MCF 10A (cell line): ENCODE measurements at regions not wholly inside any gene's neighbourhood (a gene's known extent, or its start where the extent isn't known, plus 50 kb on each side); places are given as distances from the start of the nearest gene placed in this dataset.

Experiments used
- BruUV-seq: library from RNA; stranded (reverse); fragments of 400-500 nt; replicated peaks from 2 replicates; lab custom pipeline; 2021; lab: Mats Ljungman, UMichigan
- CTCF ChIA-PET: fragments of 300-600 bp; sonication (Branson Sonifier 250); formaldehyde crosslinking; extraction: SDS; loops from one replicate; lab custom pipeline; 2021; ENCODE audit warnings: antibody characterized with exemption, inconsistent platforms; lab: Yijun Ruan, JAX
- POLR2A ChIA-PET: fragments of 300-600, 350-650 bp; sonication (Branson Sonifier 250); formaldehyde crosslinking; extraction: SDS; loops from one replicate; lab custom pipeline; 2020; ENCODE audit warnings: antibody characterized with exemption, inconsistent platforms; lab: Yijun Ruan, JAX
- DNase-seq: peaks from one replicate; pipeline ENCODE4 v3.0.0-alpha.2; 2018; ENCODE audit not compliant: unreplicated experiment
- H3K27ac Mint-ChIP-seq: one replicate; pipeline ENCODE4 v1.8.0; 2022; ENCODE audit warnings: mild to moderate bottlenecking, low read depth, mixed read lengths; ENCODE audit not compliant: unreplicated experiment
- H3K27me3 Mint-ChIP-seq: one replicate; pipeline ENCODE4 v1.8.0; 2022; ENCODE audit warnings: mixed read lengths; ENCODE audit not compliant: insufficient read depth, unreplicated experiment
- H3K36me3 Mint-ChIP-seq: one replicate; pipeline ENCODE4 v1.8.0; 2022; ENCODE audit warnings: mild to moderate bottlenecking, moderate library complexity, mixed read lengths; ENCODE audit not compliant: insufficient read depth, unreplicated experiment
- H3K4me1 Mint-ChIP-seq: one replicate; pipeline ENCODE4 v1.8.0; 2022; ENCODE audit warnings: mixed read lengths; ENCODE audit not compliant: insufficient read depth, unreplicated experiment
- H3K4me3 Mint-ChIP-seq: one replicate; pipeline ENCODE4 v1.8.0; 2022; ENCODE audit warnings: mild to moderate bottlenecking, moderate library complexity, mixed read lengths; ENCODE audit not compliant: unreplicated experiment
- H3K9me3 Mint-ChIP-seq: one replicate; pipeline ENCODE4 v1.8.0; 2022; ENCODE audit warnings: mixed read lengths; ENCODE audit not compliant: unreplicated experiment
- intact Hi-C: fragments of 100-400 bp; cut with micrococcal nuclease; formaldehyde crosslinking; loops from 2 replicates; pipeline ENCODE4 v1.14.1; 2022
- TF ChIP-seq, protein P1 (sequence below): fragments of 200-600 bp; IDR thresholded peaks from one replicate; pipeline ENCODE4 v1.8.0; 2022; ENCODE audit warnings: antibody characterized with exemption, mild to moderate bottlenecking; ENCODE audit not compliant: unreplicated experiment

- POLR2A ChIA-PET: no interaction called here
- Mint-ChIP-seq H3K27me3 (no peaks in the 10 kb centered on the region), H3K27ac (no peak overlapping the region)
These were observed 708.3 kb downstream of the CCSER2 start for GRCh38 chr10:85036661-85037060.

DNA sequence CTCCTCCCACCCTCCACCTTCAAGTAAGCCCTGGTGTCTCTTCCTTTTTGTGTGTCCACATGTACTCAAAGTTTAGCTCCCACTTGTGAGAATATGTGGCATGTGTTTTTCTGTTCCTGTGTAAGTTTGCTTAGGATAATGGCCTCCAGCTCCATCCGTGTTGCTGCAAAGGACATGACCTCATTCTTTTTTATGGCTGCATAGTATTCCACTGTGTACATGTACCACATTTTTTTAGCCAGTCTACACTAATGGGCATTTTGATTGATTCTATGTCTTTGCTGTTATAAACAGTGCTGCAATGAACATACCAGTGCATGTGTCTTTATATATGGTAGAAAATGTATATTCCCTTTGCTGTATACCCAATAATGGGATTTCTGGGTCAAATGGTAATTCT lies 710.9 kb downstream of the CCSER2 start:
- intact Hi-C loops: no loop called here
- Mint-ChIP-seq H3K27me3 (no peaks in the 10 kb centered on the region), H3K4me3 (no peak overlapping the region), H3K36me3 (no peaks in the 10 kb centered on the region), H3K4me1 (no peaks in the 10 kb centered on the region), H3K27ac (no peak overlapping the region), H3K9me3 (peaks cover 58% of the 10 kb centered on the region)
- ChIA-PET CTCF (interaction anchor here (0.7 kb wide), 1 partner anchor 110 kb away, joined by 4 read pairs; no protein-coding TSS in a partner anchor), POLR2A (no interaction called here)
- no peak for DNase-seq
- TF ChIP-seq, protein P1, sequence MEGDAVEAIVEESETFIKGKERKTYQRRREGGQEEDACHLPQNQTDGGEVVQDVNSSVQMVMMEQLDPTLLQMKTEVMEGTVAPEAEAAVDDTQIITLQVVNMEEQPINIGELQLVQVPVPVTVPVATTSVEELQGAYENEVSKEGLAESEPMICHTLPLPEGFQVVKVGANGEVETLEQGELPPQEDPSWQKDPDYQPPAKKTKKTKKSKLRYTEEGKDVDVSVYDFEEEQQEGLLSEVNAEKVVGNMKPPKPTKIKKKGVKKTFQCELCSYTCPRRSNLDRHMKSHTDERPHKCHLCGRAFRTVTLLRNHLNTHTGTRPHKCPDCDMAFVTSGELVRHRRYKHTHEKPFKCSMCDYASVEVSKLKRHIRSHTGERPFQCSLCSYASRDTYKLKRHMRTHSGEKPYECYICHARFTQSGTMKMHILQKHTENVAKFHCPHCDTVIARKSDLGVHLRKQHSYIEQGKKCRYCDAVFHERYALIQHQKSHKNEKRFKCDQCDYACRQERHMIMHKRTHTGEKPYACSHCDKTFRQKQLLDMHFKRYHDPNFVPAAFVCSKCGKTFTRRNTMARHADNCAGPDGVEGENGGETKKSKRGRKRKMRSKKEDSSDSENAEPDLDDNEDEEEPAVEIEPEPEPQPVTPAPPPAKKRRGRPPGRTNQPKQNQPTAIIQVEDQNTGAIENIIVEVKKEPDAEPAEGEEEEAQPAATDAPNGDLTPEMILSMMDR: no peak
- BruUV-seq: no TSS peak

More at GRCh38 chr10:85036661-85037060, 708.3 kb downstream of the CCSER2 start:
- BruUV-seq: no TSS peak
- Mint-ChIP-seq H3K36me3 (no peaks in the 10 kb centered on the region), H3K9me3 (peaks cover 54% of the 10 kb centered on the region), H3K4me3 (no peak overlapping the region), H3K4me1 (no peaks in the 10 kb centered on the region)
- CTCF ChIA-PET: no interaction called here
- TF ChIP-seq, protein P1: no peak
- DNase-seq: no peak
- intact Hi-C loops: no loop called here

- no peaks in the 10 kb centered on the region for H3K36me3 Mint-ChIP-seq
- BruUV-seq: no TSS peak
- TF ChIP-seq, protein P1: no peak
- intact Hi-C loops: no loop called here
- H3K9me3 Mint-ChIP-seq: peaks cover 42% of the 10 kb centered on the region
- H3K4me1 Mint-ChIP-seq: no peaks in the 10 kb centered on the region
- no peak for DNase-seq
- CTCF ChIA-PET: interaction anchor here (0.6 kb wide), 1 partner anchor 1210 kb away, joined by 3 read pairs; no protein-coding TSS in a partner anchor
- no peaks in the 10 kb centered on the region for H3K27me3 Mint-ChIP-seq
- POLR2A ChIA-PET: no interaction called here
- no peak overlapping the region for H3K27ac Mint-ChIP-seq
- no peak overlapping the region for H3K4me3 Mint-ChIP-seq
These were observed 714.8 kb downstream of the CCSER2 start for GRCh38 chr10:85043207-85043606.

DNA sequence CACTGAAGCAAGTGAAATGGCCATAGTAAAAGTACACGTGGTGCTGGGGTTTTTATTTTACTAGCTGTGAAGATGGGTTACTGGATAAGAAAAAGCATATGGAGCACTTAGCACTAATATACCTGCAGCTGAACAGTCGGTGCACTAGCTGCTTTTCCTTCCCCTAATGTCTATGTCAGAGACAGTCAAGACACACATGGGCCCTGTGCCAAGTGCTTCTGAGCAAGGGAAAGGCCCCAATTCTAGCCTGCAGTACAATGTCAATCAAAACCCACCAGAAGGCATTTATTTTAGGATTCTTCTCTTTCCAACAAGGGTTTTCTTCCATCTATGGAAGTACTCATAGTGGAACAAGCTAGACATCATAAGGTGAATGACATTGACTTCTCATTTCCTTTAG lies 716.7 kb downstream of the CCSER2 start:
- H3K27me3 Mint-ChIP-seq: no peaks in the 10 kb centered on the region
- TF ChIP-seq, protein P1: no peak
- CTCF ChIA-PET: interaction anchor here (0.6 kb wide), 1 partner anchor 505 kb away, joined by 4 read pairs; no protein-coding TSS in a partner anchor
- DNase-seq: no peak
- no TSS peak for BruUV-seq
- intact Hi-C loops: no loop called here
- H3K4me3 Mint-ChIP-seq: no peak overlapping the region
- POLR2A ChIA-PET: no interaction called here
- H3K4me1 Mint-ChIP-seq: no peaks in the 10 kb centered on the region
- no peak overlapping the region for H3K27ac Mint-ChIP-seq
- H3K9me3 Mint-ChIP-seq: peaks cover 36% of the 10 kb centered on the region
- H3K36me3 Mint-ChIP-seq: no peaks in the 10 kb centered on the region
